ENCODE measurements at regions not wholly inside any gene's neighbourhood (a gene's known extent, or its start where the extent isn't known, plus 50 kb on each side); places are given as distances from the start of the nearest gene placed in this dataset.
"Not testable (repeated sequence)": the region's sequence is repeated elsewhere in the genome, so short reads cannot be mapped to it uniquely, and the experiment has no call there.

DNA sequence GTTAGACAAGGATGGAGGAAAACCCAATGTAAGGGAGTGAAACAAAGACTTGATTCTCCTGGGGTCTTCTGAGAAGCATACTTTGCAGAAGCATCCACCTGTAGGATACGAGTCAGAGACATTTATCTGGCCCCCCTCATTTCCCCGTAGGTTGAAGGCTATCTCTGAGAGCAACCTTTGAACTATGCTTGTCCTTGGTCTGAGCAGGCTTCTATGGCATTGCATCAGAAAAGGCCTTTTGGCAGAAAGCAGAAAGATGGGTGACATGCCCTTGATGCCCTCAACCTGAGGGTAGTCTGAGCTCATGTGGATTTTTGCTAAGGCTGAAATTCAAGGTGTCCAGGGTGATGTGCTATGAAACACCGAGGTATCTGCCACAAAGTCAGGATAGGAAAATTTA, 131.6 kb upstream of the SGO1 start:
- DNase-seq: no peak

DNA sequence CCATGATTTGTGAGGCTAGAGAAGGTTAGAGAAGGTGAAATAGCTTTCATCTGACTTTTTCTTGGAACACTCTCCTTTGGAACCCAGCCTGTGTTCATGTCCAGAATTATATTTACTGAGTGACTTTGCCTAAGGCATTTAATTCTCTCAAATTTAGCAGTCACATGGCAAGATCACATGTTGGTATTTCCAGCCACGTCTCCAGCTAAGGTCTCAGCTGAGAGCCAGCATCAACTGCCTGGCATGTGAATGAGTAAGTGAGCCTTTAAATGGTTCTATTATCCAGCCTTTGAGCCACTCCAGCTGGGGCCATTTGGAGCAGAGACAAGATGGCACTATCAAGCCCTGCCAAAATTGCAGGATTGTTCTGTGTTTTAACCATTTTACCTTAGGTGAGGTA, 130.2 kb upstream of the SGO1 start:
- no peak for DNase-seq

DNA sequence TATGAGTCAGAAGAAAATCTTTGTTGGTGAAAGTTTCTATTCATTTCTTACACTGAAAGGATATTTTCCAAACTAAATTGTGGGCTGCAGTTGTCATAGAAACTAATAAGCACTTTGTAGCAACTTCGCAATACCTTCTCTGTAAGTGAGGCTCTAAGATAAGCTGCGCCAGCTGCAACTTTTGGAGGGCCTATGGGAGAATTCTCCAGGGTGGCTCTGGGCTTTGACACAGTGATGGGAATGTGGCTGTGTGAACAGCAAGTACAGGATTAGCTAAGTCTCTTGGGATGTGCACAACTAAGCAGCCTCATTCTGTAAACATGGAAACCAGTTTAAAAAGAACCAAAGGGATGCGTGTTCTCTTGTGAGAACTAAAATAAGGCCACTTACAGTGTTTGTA, 124.6 kb upstream of the SGO1 start:
- no peak for DNase-seq

DNA sequence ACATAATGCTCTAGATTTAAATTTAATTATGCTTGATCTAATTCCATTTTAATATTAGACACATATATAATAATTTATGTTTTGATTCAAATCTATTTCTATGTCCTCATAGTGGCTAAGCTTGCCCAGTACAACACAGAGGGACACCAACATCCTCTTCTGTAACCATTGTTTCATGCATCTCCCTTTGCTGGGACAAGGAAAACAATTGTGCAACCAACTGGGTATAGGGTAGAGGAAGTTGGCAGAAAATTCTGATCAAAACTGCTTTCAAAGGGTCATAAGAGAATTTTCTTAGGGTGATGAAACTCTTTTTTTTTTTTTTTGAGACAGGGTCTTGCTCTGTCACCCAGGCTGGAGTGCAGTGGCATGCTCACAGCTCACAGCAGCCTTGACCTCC, 121.4 kb upstream of the SGO1 start:
- DNase-seq: no peak

GRCh38 chr3:20305647-20306046, 119.6 kb upstream of the SGO1 start:
- no peak for DNase-seq

- no peak for DNase-seq
Measured at GRCh38 chr3:20302766-20303165, 116.8 kb upstream of the SGO1 start.

GRCh38 chr3:20288050-20288449, 102.0 kb upstream of the SGO1 start:
- DNase-seq: no peak

DNA sequence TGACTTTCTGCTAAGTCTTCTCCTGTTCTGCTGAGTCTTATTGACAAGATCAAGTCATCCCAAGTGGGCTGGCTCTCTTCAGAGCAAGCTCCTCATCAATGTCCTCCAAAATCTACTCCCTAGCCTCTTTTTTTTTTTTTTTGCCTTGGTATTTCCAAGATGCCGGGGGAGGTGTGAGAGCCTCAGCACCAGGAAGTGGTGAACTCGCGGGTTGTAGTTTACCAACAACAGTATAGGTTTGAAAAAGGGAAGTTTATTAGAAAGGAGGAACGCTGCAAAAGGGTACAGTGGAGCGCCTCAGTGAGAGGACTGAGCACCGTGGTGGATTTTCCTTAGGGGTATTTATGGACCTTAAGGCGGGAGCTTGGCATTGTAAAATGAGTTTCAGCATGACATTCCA, 94.3 kb upstream of the SGO1 start:
- DNase-seq: no peak

DNA sequence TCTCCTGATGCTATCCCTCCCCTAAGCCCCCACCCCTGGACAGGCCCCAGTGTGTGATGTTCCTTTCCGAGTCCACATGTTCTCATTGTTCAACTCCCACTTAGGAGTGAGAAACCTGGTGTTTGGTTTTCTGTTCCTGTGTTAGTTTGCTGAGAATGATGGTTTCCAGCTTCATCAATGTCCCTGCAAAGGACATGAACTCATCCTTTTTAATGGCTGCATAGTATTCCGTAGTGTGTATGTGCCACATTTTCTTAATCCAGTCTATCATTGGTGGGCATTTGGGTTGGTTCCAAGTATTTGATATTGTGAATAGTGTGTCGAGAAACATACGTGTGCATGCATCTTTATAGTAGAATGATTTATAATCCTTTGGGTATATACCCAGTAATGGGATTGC, 80.0 kb upstream of the SGO1 start:
- not testable (repeated sequence) for DNase-seq

- no peak for DNase-seq
Measured at GRCh38 chr3:20264900-20265567, 79.0 kb upstream of the SGO1 start.

DNA sequence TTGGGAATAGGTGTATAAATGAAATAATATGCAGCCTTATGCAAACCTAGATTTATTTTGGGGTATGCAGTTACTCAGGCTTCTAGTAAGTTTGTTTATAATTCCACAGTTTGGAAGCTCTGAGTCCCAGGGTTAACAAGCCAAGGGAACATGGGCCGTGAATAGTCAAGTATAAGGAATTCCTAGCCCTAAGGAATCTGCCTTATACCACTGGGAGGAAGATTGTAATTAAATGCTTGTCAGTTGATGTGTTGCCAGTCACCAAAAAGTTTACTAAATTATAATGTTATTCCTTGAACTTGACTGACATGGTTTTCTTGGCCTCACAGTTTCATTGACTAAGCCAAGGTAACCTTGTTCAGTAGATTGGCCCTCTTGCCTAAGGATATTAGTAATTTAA, 72.4 kb upstream of the SGO1 start:
- no peak for DNase-seq

DNA sequence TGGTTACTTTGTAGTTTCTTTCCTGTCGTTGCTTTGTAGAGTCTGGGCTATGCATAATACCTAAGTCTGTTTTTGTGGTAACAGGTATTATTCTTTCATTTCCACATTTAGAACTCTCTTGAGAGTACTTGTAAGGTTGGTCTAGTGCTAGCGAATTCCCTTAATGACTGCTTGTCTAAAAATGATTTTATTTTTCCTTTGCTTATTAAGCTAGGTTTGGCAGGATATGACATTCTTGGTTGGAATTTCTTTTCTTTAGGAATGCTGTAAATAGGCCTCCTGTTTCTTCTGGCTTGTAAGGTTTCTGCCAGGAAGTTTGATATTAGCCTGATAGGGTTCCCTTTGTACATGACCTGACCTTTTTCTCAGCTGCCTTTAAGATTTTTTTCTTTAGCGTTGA, 70.1 kb upstream of the SGO1 start:
- DNase-seq: no peak

DNA sequence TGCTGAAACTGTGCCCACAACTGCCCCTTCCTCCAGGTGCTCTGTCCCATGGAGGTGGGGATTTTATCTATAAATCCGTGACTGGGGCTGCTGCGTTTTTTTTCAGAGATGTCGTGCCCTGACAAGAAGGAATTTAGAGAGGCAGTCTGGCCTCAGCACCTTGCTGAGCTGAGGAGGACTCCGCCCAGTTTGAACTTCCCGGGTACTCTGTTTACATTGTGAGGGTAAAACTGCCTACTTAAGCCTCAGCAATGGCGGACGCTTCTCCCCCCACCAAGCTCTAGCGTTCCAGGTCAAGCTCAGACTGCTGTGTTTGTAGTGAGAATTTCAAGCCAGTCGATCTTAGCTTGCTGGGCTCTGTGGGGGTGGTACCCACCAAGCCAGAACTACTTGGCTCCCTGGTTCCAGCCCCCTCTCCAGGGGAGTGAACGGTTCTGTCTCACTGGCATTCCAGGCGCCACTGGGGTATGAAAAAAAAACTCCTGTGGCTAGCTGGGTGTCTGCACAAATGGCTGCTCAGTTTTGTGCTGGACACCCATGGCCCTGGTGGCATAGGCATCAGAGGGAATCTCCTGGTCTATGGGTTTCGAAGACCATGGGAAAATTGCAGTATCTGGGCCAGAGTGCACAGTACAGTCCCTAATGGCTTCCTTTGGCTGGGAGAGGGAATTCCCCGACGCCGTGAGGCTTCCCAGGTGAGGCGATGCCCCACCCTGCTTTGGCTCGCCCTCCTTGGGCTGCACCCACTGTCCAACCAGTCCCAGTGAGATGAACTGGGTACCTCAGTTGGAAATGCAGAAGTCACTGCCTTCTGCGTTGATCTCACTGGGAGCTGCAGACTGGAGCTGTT, 68.5 kb upstream of the SGO1 start:
- DNase-seq: no peak

DNA sequence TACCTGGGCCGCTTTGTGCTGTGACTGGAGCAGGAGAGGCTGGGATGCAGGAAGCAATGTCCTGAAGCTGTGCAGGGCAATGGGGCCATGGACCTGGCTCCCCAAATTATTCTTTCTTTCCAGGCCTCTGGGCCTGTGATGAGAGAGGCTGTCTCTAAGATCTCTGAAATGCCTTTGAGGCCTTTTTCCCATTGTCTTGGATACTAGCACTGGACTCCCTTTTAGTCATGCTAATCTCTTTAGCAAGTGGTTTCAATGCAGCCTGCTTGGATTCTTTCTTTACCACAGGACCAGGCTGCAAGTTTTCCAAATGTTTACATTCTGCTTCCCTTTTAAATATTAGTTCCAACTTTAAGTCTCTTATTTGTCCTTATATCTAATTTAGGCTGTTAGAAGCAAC, 64.8 kb upstream of the SGO1 start:
- no peak for DNase-seq

GRCh38 chr3:20250314-20250713, 64.3 kb upstream of the SGO1 start:
- no peak for DNase-seq

- no peak for DNase-seq
Measured at GRCh38 chr3:20246662-20247061, 60.7 kb upstream of the SGO1 start.

- DNase-seq: no peak
Measured at GRCh38 chr3:20245781-20246180, 59.8 kb upstream of the SGO1 start.

GRCh38 chr3:20240154-20240883, 54.3 kb upstream of the SGO1 start:
- DNase-seq: no peak

DNA sequence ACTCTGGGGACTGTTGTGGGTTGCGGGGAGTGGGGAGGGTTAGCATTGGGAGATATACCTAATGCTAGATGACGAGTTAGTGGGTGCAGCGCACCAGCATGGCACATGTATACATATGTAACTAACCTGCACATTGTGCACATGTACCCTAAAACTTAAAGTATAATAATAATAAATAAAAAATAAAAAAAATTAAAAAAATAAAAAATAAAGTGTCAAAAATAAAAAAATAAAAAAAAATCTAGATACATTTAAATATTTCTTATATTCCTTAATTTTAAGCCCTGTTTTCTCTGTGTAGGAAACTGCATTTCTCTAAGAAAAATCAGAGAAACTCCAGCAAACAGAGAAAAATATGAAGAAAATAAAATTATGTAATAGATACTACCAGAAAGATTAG, 52.2 kb upstream of the SGO1 start:
- DNase-seq: not testable (repeated sequence)

- no peak for DNase-seq
Measured at GRCh38 chr3:20236603-20237002, 50.6 kb upstream of the SGO1 start.
